OCI-LY3 (cell line): ENCODE measurements at regions not wholly inside any gene's neighbourhood (a gene's known extent, or its start where the extent isn't known, plus 50 kb on each side); places are given as distances from the start of the nearest gene placed in this dataset.

Experiments used
- H2AFZ ChIP-seq: fragments of 200-600, 300-600 bp; shearing (Covaris generic); 2 replicates; pipeline ENCODE4 v1.6.0; 2014; ENCODE audit warnings: antibody characterized with exemption, low read depth, low read length
- H3K27ac ChIP-seq: fragments of 200-600, 300-600 bp; sonication (generic); 2 replicates; pipeline ENCODE4 v1.5.1; 2014; ENCODE audit warnings: mild to moderate bottlenecking, low read length, moderate library complexity, mixed read lengths
- H3K27me3 ChIP-seq: fragments of 200-600, 300-600 bp; sonication (generic); 2 replicates; pipeline ENCODE4 v1.6.1; 2014; ENCODE audit warnings: low read depth, low read length, mixed read lengths
- H3K36me3 ChIP-seq: fragments of 200-600, 300-600 bp; sonication (generic); replicated peaks from 2 replicates; pipeline ENCODE3; 2014; ENCODE audit warnings: low read depth, low read length, mixed read lengths
- H3K4me1 ChIP-seq: fragments of 300-600, 200-600 bp; sonication (generic); 2 replicates; pipeline ENCODE4 v1.6.1; 2014; ENCODE audit warnings: low read length, mixed read lengths
- H3K4me2 ChIP-seq: fragments of 200-600, 300-600 bp; sonication (generic); 2 replicates; pipeline ENCODE4 v1.6.1; 2014; ENCODE audit warnings: low read length, mixed read lengths
- H3K4me3 ChIP-seq: fragments of 300-600, 200-600 bp; sonication (generic); 2 replicates; pipeline ENCODE4 v1.5.1; 2014; ENCODE audit warnings: antibody characterized with exemption, mild to moderate bottlenecking, low read length, moderate library complexity
- H3K79me2 ChIP-seq: fragments of 300-600, 200-600 bp; shearing (Covaris generic); 2 replicates; pipeline ENCODE4 v1.6.1; 2014; ENCODE audit warnings: mild to moderate bottlenecking, low read length, mixed read lengths
- H3K9ac ChIP-seq: fragments of 300-600, 200-600 bp; shearing (Covaris generic); 2 replicates; pipeline ENCODE4 v1.6.0; 2014; ENCODE audit warnings: mild to moderate bottlenecking, low read length, moderate library complexity
- H3K9me3 ChIP-seq: fragments of 200-600, 300-600 bp; shearing (Covaris generic); 2 replicates; pipeline ENCODE4 v1.6.1; 2014; ENCODE audit warnings: low read length, mixed read lengths; ENCODE audit not compliant: insufficient read depth
- H4K20me1 ChIP-seq: fragments of 200-600, 300-600 bp; sonication (generic); 2 replicates; pipeline ENCODE4 v1.6.1; 2016; ENCODE audit warnings: low read length, mixed read lengths; ENCODE audit not compliant: insufficient read depth
- EZH2phosphoT487 ChIP-seq: fragments of 200-600 bp; shearing (Covaris generic); IDR thresholded peaks from 2 replicates; pipeline ENCODE4 v1.6.1; 2018; ENCODE audit warnings: antibody characterized with exemption, mixed run types, low read depth
- TF ChIP-seq, protein P1 (sequence below): fragments of 200-600, 300-600 bp; sonication (generic); IDR thresholded peaks from 2 replicates; pipeline ENCODE4 v1.5.1; 2014; ENCODE audit warnings: antibody characterized with exemption, low read length, low read depth

DNA sequence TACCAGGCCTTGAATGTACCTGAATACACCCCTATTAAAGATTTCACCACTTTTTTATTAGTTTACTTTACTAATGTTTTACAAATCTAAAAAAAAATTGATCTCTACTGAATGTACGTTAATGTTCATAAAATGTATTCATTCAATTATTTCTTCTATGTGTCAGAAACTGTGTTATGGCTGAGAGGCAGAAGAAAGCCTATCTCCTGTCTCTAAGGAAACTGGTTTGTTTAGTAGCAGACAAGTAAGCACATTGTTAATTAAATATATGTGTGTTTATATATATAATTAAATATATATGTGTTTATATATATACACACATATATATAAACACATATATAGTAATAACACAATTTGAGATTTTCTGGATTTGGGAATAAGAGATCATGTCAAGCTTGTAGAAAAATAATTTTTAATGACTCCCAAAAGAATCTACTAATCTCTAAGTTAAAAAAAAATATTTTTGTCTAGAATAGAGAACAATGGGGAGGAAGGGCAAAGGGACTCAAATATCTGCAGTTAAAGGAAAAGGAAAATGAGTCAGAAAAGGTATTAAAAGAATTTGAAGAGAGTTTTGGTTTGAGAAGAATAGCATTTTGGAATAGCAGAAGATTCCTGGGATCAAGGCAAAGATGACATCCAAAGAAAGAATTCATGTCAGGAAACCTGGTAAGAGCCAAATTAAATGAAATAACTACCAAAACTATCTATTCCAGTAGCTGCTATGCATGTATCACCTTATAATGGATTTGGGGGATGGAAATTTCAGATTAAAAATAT, 92.1 kb downstream of the CH25H start:
- Histone ChIP-seq H3K27me3 (no peaks in the 10 kb centered on the region), H4K20me1 (no peaks in the 10 kb centered on the region), H3K4me3 (no peak overlapping the region), H3K4me1 (peaks cover 3% of the 10 kb centered on the region; the same call in 1 of the 2 replicates), H3K79me2 (no peaks in the 10 kb centered on the region), H3K36me3 (no peaks in the 10 kb centered on the region), H3K27ac (no peak overlapping the region), H3K9me3 (no peaks in the 10 kb centered on the region), H3K9ac (no peak overlapping the region), H3K4me2 (no peak overlapping the region), H2AFZ (no peak overlapping the region)
- TF ChIP-seq, protein P1, sequence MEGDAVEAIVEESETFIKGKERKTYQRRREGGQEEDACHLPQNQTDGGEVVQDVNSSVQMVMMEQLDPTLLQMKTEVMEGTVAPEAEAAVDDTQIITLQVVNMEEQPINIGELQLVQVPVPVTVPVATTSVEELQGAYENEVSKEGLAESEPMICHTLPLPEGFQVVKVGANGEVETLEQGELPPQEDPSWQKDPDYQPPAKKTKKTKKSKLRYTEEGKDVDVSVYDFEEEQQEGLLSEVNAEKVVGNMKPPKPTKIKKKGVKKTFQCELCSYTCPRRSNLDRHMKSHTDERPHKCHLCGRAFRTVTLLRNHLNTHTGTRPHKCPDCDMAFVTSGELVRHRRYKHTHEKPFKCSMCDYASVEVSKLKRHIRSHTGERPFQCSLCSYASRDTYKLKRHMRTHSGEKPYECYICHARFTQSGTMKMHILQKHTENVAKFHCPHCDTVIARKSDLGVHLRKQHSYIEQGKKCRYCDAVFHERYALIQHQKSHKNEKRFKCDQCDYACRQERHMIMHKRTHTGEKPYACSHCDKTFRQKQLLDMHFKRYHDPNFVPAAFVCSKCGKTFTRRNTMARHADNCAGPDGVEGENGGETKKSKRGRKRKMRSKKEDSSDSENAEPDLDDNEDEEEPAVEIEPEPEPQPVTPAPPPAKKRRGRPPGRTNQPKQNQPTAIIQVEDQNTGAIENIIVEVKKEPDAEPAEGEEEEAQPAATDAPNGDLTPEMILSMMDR: no peak
- no peak for TF ChIP-seq EZH2phosphoT487

DNA sequence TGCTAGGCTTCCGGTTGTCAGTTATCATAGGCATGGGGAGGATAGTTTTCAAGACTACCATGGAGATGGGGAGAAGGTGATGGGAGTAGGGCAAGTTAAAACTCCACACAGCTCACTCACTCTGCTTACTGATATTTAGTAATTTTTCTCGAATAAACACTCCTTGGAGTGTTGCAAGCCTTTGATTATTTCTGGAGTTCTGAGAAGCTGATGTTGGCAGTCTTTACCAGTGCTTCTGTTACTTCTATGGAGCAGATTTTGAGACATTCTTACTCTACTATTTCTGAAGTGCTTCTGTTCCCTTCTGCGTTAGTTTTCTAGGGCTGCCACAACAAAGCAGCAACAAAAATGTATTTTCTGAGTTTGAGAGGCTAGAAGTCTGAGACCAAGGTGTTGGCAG, 104.4 kb downstream of the CH25H start:
- Histone ChIP-seq H3K27ac (no peak overlapping the region), H2AFZ (no peak overlapping the region), H3K4me3 (no peak overlapping the region), H3K36me3 (no peaks in the 10 kb centered on the region), H3K4me1 (no peaks in the 10 kb centered on the region), H4K20me1 (no peaks in the 10 kb centered on the region), H3K9ac (no peak overlapping the region), H3K27me3 (no peaks in the 10 kb centered on the region), H3K4me2 (no peak overlapping the region), H3K9me3 (no peaks in the 10 kb centered on the region), H3K79me2 (no peaks in the 10 kb centered on the region)
- TF ChIP-seq, protein P1: no peak
- TF ChIP-seq EZH2phosphoT487: no peak

DNA sequence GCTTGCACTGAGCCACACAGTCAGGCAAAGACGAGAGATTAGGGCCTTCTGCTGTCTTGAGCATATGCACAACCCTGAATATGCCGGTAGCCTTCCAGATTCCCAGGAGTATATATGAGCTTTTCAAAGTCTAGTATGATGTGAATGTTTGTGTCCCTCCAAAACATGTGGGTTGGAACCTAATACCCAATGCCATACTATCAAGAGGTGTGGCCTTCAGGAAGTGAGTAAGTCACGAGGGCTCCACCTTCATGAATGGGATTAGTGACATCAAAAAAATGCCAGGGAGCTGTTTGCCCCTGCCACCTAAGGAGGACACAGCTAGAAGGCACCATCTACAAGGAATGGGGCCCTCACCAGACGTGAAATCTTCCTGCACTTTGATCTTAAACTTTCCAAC, 105.2 kb downstream of the CH25H start:
- no peak overlapping the region for H2AFZ ChIP-seq
- H3K9me3 ChIP-seq: no peaks in the 10 kb centered on the region
- no peak overlapping the region for H3K4me2 ChIP-seq
- no peak overlapping the region for H3K9ac ChIP-seq
- no peak for TF ChIP-seq EZH2phosphoT487
- TF ChIP-seq, protein P1: no peak
- H3K4me3 ChIP-seq: no peak overlapping the region
- H3K36me3 ChIP-seq: no peaks in the 10 kb centered on the region
- no peaks in the 10 kb centered on the region for H4K20me1 ChIP-seq
- no peaks in the 10 kb centered on the region for H3K4me1 ChIP-seq
- H3K79me2 ChIP-seq: no peaks in the 10 kb centered on the region
- H3K27ac ChIP-seq: no peak overlapping the region
- H3K27me3 ChIP-seq: no peaks in the 10 kb centered on the region

DNA sequence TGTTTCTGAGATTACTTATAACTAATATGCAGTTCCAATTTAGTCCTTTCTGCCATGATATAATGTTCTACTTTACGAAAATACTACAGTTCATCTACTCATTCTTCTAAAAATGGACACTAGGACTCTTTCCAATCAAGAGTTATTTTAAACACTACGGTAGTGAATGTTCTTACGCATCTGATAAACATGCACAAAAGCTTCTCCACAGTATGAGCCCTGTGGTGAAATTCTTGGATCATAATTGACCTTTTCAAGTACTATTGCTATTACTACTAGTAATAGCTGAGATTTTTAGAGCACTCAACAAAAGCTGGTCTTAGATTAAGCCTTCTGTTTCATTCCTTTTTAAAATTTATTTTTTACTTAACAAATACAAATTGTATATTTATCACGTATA, 106.4 kb downstream of the CH25H start:
- Histone ChIP-seq H3K4me1 (no peaks in the 10 kb centered on the region), H3K4me2 (no peak overlapping the region), H3K9ac (no peak overlapping the region), H2AFZ (no peak overlapping the region), H3K9me3 (no peaks in the 10 kb centered on the region), H4K20me1 (no peaks in the 10 kb centered on the region), H3K4me3 (no peak overlapping the region), H3K36me3 (no peaks in the 10 kb centered on the region), H3K27ac (no peak overlapping the region), H3K79me2 (no peaks in the 10 kb centered on the region), H3K27me3 (no peaks in the 10 kb centered on the region)
- TF ChIP-seq, protein P1: no peak
- TF ChIP-seq EZH2phosphoT487: no peak
